Activated naive CD4-positive, alpha-beta T cell (primary cell): ENCODE measurements at regions not wholly inside any gene's neighbourhood (a gene's known extent, or its start where the extent isn't known, plus 50 kb on each side); places are given as distances from the start of the nearest gene placed in this dataset.

ENCODE experiments used
- DNase-seq, 4 experiments: peaks; one replicate each; lab custom pipeline; 2025; lab: John Stamatoyannopoulos, UW

DNA sequence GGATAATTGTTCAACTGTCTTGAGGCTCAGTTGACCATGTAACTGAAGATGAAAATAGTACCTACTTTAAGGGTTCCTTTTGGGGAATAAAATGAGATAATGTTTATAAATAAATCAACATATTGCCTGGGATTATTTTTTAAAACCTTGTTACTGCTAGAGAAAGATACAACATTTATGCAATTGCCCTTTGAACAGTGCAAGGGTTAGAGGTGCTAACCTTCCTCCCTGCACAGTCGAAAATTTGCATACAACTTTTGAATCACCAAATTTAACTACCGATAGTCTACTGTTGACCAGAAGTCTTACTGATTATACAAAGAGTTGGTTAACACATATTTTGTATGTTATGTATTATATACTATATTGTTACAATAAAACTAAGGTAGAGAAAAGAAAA is 750.0 kb downstream of the EFNB2 start:
- DNase-seq, result no peak

DNA sequence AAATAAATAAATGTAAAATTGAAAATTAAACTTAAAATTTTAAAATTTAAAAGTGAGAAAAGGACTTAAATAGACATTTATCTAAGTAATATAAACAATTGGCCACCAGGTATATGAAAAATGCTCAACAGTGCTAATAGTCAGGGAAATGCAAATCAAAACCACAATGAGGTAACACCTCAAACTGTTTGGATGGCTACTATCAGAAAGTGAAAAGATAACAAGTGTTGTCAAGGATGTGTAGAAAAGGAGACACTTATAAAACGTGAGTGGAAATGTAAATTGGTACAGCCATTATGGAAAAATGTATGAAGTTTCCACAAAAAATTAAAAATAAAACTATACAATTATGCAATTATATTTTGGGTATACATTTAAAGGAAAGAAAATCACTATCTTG is 752.2 kb downstream of the EFNB2 start:
- DNase-seq, result no peak

DNA sequence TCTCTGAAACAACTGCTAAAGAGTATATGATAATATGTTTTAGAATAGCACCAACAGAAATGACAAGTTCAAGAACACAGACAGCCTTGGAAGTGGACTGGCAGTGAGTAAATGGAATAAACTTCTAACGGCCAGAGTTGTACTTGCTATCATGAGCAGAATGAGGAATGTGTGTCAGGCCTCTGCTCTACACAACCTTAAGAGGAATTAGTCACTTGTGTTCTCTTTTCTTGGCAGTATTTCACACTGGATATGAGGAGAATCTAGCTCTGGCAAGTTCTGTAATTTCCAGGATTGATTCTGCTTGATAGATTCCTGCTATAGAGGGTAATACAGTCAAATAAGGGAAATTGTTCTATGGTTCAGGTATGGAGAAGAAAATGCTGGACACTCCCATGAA is 757.3 kb downstream of the EFNB2 start:
- DNase-seq, result no peak

DNA sequence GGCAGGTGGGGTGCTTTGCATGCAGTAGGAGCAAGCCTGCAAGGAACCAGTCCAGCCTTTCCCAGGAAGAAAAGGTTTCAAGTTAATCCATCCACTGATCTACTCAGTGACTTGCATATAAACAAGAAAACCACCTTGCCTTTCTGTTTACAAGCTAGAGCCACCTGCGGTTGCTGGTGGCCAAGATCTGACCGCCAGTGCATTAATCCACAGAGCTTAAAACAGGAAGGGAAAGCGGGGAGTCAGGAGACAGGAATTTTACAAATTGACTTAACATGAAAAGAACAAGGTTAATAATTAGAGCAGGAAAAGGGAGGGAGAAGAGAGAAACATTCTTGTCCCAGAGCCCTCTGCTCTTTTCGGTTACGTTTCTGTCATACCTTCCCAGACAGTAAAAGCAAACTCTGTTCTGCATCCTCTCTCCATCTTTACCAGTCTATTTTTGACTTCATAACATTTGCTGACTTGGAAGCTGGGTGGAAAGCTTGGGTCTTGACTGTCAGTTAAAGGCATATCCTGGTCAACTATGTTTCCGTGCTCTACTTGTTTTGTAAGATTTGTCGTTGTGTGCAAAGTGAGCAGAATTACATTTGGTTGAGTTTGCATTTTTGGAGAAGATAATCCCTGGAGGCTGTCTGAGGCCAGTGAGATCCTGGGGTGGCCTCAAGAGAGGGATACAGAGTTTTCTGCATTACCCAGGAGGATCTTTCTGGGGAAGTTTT is 760.6 kb downstream of the EFNB2 start:
- DNase-seq, result no peak

DNA sequence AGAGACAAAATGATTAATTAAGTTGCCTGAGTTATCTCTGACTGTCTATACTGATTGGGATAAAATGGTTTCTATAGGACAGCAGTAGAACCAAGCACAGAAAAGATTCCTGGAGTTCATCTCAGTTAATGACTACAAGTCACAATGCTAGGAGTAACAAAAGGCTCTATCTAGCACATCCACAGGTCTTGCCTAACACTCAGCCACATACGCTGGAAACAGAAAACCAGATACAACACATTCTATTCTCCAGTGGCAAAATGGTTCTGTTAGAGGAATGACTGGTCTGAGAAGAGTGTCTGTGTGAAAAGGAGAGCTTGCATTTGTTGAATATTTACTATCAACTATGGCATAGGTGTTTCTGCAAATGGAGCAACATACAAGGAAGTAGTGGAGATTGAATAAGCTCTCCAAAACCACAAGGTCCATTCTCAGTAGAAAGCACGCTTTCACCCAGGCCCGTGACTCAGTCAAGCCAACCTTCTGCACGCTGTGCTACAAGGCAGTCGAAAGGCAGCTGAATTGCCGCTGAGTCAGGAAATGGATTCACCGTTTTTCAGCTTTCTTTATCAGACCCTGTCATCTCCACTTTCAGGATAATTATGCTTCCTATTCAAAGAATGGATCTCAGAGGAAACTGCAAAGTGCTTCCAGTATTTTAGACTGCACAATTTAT is 761.5 kb downstream of the EFNB2 start:
- no peak for DNase-seq

DNA sequence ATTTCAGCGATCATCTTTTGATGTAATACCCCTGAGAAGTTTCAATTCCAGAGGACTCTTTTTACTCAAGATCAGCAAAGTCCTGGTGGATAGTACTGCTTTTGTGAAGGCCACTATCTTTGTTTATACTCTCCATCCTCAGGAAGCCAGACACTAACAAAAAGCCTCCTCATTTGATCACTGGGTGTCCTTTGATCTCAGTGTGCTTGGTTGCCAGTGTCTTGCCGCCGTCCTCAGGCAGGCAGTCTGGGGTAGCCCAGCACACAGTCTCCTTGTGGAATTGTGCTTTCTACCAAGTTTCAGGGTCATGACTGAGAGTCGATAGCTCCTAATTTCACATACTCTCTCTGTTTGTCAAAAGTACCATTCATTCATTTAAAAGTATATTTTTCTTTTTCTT is 762.2 kb downstream of the EFNB2 start:
- DNase-seq, result no peak

DNA sequence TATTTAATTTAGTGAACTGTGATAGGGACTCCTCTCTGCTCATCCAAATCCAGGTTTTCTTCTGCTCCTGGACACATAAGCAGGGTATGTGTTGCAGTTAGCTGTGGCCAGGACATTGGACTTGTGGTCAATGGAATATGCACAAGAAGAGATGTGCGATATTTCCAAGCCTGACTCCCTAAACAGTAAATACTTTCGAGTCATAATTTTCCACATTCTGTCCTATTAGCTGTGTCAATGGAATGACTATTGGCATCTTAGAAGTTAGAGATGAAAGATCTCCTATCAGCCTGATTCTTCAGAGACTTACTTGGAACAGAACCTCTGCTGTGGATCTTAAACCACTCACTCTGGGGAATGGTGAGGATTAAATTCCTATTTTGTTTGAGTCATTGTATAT is 771.0 kb downstream of the EFNB2 start:
- DNase-seq, result no peak

DNA sequence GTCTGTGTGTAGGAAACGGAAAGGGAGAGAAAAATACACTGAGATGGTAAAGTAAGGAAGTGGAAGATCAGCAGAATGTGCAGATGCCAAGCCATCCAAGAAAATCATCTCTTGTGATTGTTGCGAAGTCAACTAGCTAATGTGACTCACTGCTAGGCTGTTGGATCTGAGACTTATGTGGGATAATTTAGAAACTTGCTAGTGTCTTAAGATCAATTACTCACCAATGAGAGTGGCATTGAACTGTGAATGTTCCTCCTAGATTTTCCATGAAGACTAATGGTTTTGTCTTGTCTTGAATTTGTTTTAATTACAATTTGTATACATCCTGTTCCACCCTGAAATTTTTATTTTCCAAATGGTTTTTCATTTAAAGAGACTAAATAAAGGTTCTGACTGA is 771.6 kb downstream of the EFNB2 start:
- DNase-seq, result no peak

DNA sequence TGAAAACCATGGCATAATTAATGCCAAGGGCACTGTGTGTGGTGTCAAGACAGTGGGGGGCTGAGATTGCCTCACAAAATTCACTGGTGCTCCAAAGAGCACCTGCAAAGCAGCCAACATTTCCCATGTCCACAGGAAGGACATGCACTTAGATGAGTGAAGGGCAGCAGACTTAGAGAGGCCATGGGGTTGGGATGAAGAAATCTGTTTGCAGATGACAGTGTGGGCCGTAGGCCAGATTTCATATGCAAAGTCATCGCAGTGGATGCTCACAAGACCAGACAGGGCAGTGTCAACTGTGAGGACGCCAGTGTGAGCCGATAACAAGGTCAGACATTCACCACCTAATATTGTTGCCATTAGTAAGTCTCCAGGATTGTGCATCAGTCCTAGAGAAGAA is 773.4 kb downstream of the EFNB2 start:
- DNase-seq, result no peak

DNA sequence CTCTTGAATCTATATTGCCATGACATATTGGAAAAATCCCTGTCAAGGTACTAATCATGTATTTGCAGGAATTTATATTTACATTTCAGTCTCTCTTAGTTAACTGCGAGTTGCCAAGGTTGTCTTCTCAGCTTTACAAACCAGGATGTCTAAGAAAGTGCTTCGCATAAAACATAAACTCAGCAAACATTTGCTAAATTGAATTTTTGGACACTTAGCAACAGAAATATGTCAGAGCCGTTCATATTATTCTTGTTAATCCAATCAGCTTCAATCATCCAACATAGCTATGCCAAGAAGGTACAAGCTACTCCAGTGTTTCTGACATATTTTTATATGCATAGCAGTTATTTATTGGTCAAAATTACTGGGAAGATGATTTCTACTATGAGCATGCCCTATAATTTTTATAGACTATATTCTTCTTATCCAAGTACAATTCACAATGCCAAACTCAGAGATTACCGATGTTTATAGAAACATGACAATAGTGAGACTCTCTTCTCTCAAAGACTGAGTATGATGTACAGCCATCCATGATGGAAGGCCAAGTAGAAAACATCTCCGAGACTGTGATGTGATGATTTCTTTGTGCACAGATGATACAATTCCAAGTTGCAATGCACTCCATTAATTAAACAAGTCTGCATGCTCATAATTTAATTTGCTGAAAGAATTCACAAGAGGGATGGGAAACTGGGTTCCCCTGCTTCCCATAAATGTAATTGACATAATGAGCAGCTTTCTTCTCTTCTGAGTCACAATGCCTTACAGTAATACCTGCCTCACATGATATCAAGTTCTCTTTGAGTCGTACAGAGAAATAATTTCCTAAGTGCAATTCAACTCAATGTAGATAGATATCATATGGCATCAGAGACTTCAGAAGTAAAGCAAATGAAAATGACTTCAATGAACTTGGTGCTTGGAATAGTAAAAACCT is 776.3 kb downstream of the EFNB2 start:
- DNase-seq, result no peak

DNA sequence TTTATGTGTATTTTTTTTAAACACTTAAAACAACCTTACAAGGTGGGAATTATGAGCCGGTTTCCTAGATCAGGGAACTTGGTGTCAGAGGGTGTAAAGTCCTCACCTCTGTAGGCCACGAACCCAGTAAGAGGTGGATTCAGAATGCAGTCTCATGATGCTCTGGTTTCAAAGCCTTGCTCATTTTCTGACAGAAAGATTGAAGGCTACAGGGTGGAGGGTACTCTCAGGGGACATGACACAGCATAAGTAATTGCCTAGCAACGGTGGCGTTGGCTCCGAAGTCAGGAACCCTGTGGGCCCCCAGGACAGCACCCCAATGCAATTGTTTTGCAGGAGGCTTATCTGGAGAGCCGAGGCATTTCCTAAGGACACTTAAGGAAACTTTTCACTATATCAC is 794.7 kb downstream of the EFNB2 start:
- DNase-seq, result no peak

DNA sequence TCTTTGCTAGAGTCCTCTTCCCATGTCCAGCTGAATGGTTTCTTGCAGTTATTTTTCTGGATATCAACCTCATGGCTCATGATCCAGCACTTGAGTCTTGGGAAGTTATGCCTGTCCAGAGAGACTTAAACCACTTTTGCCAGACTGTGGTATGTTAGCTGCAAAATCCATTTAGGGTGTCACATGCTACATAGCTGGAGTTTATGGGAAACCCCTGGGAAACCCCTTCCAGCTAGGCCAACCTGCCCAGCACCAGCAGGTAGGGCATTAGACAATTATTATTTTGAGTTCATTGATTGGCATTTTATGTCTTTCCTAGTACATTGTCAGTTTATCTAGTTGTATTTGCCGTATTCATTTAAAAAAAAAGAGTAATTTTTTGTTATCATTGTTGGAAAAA is 797.8 kb downstream of the EFNB2 start:
- no peak for DNase-seq

DNA sequence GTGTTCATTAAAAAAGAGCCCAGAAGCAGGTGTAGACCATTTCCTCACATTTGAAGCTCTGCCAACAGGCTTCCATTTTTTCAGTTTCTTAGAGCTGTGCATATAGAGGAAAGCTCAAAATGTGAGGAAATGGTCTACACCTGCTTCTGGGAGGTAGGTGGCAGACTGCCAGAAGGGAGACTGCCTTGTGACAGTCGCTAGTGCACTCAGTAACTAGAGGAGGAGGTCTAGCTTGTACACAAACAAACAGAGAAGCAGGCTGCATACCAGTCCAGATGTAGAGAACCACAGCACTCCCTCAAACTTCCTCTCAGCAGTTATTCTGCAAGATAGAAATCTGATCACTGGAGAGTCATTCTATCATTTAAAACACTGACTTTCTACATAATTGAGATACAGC is 800.2 kb downstream of the EFNB2 start:
- DNase-seq, result no peak

DNA sequence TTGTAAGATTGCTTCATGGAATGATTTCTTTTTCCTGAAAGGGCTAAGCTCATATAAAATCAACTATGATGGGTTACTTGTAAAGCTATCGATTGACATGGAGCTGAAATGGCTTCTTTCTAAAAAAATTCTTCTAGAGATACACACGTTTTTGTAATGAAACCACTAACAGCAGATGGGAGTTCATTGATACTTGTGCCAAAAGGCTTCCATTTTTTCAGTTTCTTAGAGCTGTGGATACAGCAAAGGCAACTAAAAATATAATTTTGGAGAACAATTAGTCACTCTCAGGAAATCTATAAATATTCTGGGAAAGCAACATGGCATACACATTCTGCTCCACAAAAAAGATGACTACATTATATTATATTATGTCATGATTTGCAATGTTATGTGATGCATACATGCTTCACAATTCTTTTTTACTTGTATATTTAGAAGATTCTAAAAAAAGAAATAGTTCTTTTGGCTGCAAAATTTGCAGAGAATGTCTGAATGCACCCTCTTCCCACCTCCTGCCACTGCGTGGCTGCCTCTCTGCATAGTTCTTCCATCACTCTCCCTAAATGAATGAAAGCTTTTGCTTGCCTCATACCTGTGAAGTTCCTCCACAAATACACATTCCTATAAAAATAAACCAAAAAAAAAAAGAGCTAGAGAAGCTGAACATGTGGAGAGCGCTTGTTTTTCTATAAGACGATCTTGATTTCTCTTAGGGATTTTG is 802.5 kb downstream of the EFNB2 start:
- DNase-seq, result no peak

DNA sequence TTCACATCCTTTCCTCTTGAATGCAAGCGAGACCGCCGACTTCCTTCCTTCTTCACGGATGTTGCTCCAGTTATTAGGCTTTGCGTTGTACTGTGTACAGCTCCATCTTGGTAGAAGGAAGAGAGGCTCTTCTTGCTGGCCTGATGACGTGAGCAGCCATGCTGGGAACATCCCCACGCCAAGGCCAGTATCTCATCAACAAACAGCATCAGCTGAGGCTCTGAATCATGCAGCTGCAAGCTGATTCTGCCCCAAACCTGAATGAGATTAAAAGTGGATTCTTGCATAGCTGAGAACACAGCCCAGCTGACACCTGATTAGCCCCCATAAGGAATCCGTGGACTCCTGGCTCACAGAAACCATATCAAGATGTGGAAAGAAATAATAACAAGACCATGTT is 809.6 kb downstream of the EFNB2 start:
- DNase-seq, result no peak

DNA sequence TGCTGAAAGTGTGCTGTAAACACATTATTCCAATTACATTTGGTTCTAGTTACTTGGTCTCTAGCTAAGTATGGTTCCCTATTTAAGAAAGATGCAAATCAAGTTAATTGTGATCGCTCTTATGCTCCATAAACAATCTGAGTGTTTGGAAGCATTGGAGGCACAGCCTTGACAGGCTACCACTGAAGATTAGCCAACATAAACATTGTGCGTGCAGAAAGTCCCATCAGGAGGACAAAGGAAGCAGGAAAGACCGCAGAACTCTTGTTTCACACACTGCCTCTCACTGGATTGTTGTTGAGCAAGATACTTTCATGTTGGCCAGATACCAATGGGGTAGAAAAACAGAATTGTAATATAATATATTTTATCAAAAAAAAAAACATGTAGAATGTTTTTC is 814.4 kb downstream of the EFNB2 start:
- DNase-seq, result no peak

DNA sequence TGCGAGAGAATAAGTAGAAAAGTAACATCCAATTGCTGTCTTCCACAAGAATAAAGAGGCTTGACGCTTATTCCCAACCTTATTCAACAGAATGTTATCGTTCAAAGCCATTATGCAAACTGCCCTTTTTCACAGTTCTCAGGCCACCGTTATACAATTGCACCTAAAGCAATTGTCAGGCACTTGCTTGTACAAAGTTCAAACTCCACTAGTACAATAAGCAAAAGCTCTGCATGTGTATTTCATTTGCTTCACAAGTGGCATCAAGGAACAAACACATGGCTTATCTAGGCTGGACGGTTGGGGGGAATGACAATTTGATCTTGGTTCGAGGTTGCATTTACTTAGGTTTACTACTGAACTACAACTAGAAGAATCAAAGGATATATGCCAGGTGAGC is 815.6 kb downstream of the EFNB2 start:
- no peak for DNase-seq

DNA sequence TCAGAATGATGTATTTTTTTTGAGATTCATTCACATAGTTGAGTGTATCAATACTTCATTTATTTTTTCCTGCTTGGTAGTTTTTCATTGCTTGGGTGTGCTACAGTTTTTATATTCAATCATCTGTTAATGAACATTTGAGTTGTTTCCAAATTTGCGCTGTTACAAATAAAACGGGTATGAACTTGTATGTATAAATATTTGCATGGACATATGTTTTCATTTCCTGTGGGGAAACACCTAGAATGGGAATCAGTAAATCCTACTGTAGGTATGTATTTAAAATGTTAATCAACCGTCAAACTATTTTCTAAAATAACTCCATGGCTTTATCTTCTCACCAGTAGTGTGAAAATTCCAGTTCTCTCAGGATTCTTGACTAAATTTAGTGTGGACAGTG is 826.3 kb downstream of the EFNB2 start:
- DNase-seq, result no peak

DNA sequence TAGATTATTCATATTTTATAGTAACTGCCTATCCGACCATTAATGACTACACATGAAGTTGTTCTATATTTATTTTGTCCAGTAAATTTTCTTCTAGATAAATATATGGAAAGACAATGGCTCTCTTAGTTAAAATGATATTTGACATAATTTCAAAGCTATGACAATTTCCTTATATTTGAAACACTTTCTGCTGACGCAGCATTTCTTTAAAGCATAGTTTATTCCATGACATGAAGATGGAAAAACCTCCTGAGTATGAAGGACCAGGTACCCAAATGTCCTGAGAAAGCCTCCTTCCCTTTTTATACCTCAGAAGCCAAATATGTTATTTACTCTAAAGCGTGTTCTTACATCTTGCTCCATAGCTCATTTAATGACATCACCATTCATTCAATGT is 831.6 kb downstream of the EFNB2 start:
- no peak for DNase-seq

DNA sequence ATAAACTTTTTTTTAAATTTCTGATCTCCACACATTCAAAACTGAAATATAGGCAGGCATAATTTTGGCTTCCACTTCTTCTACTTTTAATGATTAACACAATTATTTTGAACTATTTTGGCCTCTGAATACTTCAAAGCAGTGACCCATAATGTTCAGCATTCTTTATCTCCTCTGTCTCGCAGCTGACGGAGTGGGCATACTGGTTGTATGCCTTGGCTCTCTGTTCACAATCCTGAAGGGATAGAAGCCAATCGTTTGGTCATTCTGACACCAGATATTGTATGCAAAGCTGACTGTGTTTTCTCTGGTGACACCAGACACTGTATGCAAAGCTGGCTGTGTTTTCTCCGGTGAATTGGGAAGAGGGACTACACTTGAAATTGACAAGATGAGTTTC is 833.0 kb downstream of the EFNB2 start:
- no peak for DNase-seq

DNA sequence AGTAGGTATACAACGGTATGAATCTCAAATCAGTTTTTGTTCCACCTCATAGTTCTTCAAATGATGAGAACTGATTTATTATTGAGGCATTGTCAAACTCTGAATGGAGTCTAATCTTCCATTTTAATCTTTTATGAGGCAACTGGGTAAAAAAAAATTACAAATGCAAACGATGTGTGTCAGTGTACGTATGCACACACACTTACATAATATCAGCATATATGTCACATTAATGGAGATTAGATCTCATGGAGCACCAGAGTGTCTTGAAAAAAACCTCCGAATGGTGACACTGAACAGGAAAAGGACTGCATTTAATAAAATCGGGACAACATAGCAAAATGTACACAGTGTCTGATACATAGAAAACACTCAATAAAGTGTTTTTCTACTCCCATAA is 842.7 kb downstream of the EFNB2 start:
- DNase-seq, result no peak

DNA sequence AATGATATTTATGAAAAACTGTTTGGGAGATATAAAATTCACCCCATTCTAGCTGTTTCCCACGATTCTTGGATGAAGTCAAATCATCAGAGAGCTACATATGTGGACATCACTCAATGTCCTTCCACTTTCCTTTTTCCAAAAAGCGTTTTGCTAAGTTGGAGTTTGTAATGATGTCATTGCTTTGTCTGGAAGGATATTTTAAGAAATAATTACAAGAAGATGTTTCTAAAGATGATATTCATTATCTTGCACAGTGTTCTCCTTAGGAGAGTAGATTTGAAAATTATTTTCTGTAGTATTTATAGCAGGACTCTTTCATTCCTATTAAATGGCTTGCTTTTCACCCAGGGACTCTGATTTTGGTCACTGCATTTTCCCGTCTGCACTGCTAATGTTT is 851.2 kb downstream of the EFNB2 start:
- DNase-seq, result no peak
